ENCODE measurements at regions not wholly inside any gene's neighbourhood (a gene's known extent, or its start where the extent isn't known, plus 50 kb on each side); places are given as distances from the start of the nearest gene placed in this dataset.

- TF ChIP-seq TEAD4 (IDR thresholded peaks at IDR 0.05) (no peak), FOXM1 (IDR thresholded peaks at IDR 0.05; ENCODE audit: borderline replicate concordance, low read depth) (no peak), EGR1 (IDR thresholded peaks at IDR 0.05) (no peak), MAX (IDR thresholded peaks at IDR 0.05) (no peak), ZBTB7A (IDR thresholded peaks at IDR 0.05; ENCODE audit: low read depth) (no peak), RAD21 (IDR thresholded peaks at IDR 0.05; ENCODE audit: low read depth) (no peak), TCF12 (IDR thresholded peaks at IDR 0.05; ENCODE audit: low read depth) (no peak), EP300 (IDR thresholded peaks at IDR 0.05; ENCODE audit: borderline replicate concordance) (no peak), REST (IDR thresholded peaks at IDR 0.05; ENCODE audit: low read depth) (no peak), TAF1 (IDR thresholded peaks at IDR 0.05; ENCODE audit: low read depth) (no peak), NFIC (IDR thresholded peaks at IDR 0.05) (no peak), CREB1 (IDR thresholded peaks at IDR 0.05; ENCODE audit: low read depth) (no peak), CEBPB (IDR thresholded peaks at IDR 0.05) (no peak), YY1 (IDR thresholded peaks at IDR 0.05; ENCODE audit: low read depth) (no peak)
These were observed 281.0 kb upstream of the MTNR1B start for GRCh38 chr11:92688416-92688815.

- TF ChIP-seq CREB1 (IDR thresholded peaks at IDR 0.05; ENCODE audit: low read depth) (no peak), ZBTB7A (IDR thresholded peaks at IDR 0.05; ENCODE audit: low read depth) (no peak), EGR1 (IDR thresholded peaks at IDR 0.05) (no peak), USF1 (IDR thresholded peaks at IDR 0.05) (no peak), NFIC (IDR thresholded peaks at IDR 0.05) (no peak), TCF12 (IDR thresholded peaks at IDR 0.05; ENCODE audit: low read depth) (no peak), TEAD4 (IDR thresholded peaks at IDR 0.05) (no peak)
These were observed 276.5 kb upstream of the MTNR1B start for GRCh38 chr11:92692826-92693546.

GRCh38 chr11:92696076-92696475 lies 273.4 kb upstream of the MTNR1B start:
- TF ChIP-seq TCF12 (IDR thresholded peaks at IDR 0.05; ENCODE audit: low read depth) (no peak), TAF1 (IDR thresholded peaks at IDR 0.05; ENCODE audit: low read depth) (no peak), EP300 (IDR thresholded peaks at IDR 0.05; ENCODE audit: borderline replicate concordance) (no peak), CEBPB (IDR thresholded peaks at IDR 0.05) (no peak), YY1 (IDR thresholded peaks at IDR 0.05; ENCODE audit: low read depth) (no peak), ZBTB7A (IDR thresholded peaks at IDR 0.05; ENCODE audit: low read depth) (no peak), RAD21 (IDR thresholded peaks at IDR 0.05; ENCODE audit: low read depth) (no peak), NFIC (IDR thresholded peaks at IDR 0.05) (no peak), FOXM1 (IDR thresholded peaks at IDR 0.05; ENCODE audit: borderline replicate concordance, low read depth) (no peak), USF1 (IDR thresholded peaks at IDR 0.05) (no peak), MAX (IDR thresholded peaks at IDR 0.05) (no peak)

- no peak for TF ChIP-seq CREB1 (IDR thresholded peaks at IDR 0.05; ENCODE audit: low read depth)
- TF ChIP-seq MAX (IDR thresholded peaks at IDR 0.05), result no peak
- TF ChIP-seq REST (IDR thresholded peaks at IDR 0.05; ENCODE audit: low read depth), result no peak
- no peak for TF ChIP-seq YY1 (IDR thresholded peaks at IDR 0.05; ENCODE audit: low read depth)
- TF ChIP-seq RAD21 (IDR thresholded peaks at IDR 0.05; ENCODE audit: low read depth), result no peak
- TF ChIP-seq ZBTB7A (IDR thresholded peaks at IDR 0.05; ENCODE audit: low read depth), result no peak
- no peak for TF ChIP-seq EP300 (IDR thresholded peaks at IDR 0.05; ENCODE audit: borderline replicate concordance)
- no peak for TF ChIP-seq CEBPB (IDR thresholded peaks at IDR 0.05)
- no peak for TF ChIP-seq USF1 (IDR thresholded peaks at IDR 0.05)
- TF ChIP-seq EGR1 (IDR thresholded peaks at IDR 0.05), result no peak
- no peak for TF ChIP-seq TCF12 (IDR thresholded peaks at IDR 0.05; ENCODE audit: low read depth)
- no peak for TF ChIP-seq TEAD4 (IDR thresholded peaks at IDR 0.05)
- no peak for TF ChIP-seq TAF1 (IDR thresholded peaks at IDR 0.05; ENCODE audit: low read depth)
- TF ChIP-seq NFIC (IDR thresholded peaks at IDR 0.05), result no peak
- TF ChIP-seq FOXM1 (IDR thresholded peaks at IDR 0.05; ENCODE audit: borderline replicate concordance, low read depth), result no peak
These were observed 271.8 kb upstream of the MTNR1B start for GRCh38 chr11:92697461-92698312.
